Ovary (tissue), 3 donors: ENCODE measurements at regions not wholly inside any gene's neighbourhood (a gene's known extent, or its start where the extent isn't known, plus 50 kb on each side); places are given as distances from the start of the nearest gene placed in this dataset.

ENCODE experiments used
- POLR2A ChIP-seq: fragments of 450-650 bp; IDR thresholded peaks from one replicate; pipeline ENCODE4 v1.6.1; 2017; ENCODE audit warnings: antibody characterized with exemption, mild to moderate bottlenecking, moderate library complexity
- TF ChIP-seq, protein P1 (sequence below), 3 donors: fragments of 450-650 bp in 2 of 3; fragments of 200-600 bp in 1 of 3; IDR thresholded peaks; one replicate each; pipeline versions ENCODE4 v1.5.1 to v1.8.0; 2016 to 2022; ENCODE audit warnings: antibody characterized with exemption in 3 of 3, mild to moderate bottlenecking in 1 of 3
- donor health status: DM: no; HTN: no; CAD: no.

DNA sequence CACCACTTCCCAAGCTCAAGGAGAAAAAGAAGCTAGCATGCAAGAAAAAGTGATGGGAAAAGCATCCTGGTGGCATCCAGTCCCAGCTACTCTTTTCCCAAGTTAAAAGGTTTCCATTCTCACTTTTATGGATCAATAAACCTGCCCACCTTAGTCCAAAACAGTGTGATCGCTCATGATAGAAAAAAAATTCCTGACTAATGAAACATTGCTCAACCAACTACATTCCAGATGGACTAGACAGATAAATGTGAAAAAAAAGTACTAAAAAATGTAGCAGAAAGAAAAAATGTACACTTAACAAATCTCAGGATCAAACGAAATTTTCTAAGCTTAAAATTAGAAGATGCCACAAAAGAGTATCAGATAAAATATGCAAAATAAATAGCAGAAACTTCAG is 312.2 kb downstream of the TMA16 start:
- TF ChIP-seq, protein P1, sequence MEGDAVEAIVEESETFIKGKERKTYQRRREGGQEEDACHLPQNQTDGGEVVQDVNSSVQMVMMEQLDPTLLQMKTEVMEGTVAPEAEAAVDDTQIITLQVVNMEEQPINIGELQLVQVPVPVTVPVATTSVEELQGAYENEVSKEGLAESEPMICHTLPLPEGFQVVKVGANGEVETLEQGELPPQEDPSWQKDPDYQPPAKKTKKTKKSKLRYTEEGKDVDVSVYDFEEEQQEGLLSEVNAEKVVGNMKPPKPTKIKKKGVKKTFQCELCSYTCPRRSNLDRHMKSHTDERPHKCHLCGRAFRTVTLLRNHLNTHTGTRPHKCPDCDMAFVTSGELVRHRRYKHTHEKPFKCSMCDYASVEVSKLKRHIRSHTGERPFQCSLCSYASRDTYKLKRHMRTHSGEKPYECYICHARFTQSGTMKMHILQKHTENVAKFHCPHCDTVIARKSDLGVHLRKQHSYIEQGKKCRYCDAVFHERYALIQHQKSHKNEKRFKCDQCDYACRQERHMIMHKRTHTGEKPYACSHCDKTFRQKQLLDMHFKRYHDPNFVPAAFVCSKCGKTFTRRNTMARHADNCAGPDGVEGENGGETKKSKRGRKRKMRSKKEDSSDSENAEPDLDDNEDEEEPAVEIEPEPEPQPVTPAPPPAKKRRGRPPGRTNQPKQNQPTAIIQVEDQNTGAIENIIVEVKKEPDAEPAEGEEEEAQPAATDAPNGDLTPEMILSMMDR (IDR thresholded peaks at IDR 0.05): no peak
- no peak for TF ChIP-seq POLR2A
